AG08396 (cell line): ENCODE measurements at regions not wholly inside any gene's neighbourhood (a gene's known extent, or its start where the extent isn't known, plus 50 kb on each side); places are given as distances from the start of the nearest gene placed in this dataset.
A peak's percentile ranks its signal among the peaks of the same experiment; 100 is the strongest.

ENCODE experiments used
- DNase-seq: peaks from one replicate; pipeline ENCODE4 v3.0.0; 2012; ENCODE audit warnings: low spot score, mixed read lengths

GRCh38 chr6:137434640-137435039 is 59.6 kb downstream of the OLIG3 start:
- DNase-seq, result no peak

GRCh38 chr6:137432054-137432611 is 62.1 kb downstream of the OLIG3 start:
- DNase-seq, result no peak

GRCh38 chr6:137430954-137431353 is 63.2 kb downstream of the OLIG3 start:
- DNase-seq, result no peak

GRCh38 chr6:137427656-137428290 is 66.4 kb downstream of the OLIG3 start:
- no peak for DNase-seq

GRCh38 chr6:137426007-137426689 is 68.0 kb downstream of the OLIG3 start:
- DNase-seq, result no peak

- no peak for DNase-seq
These were observed 69.9 kb downstream of the OLIG3 start for GRCh38 chr6:137424251-137424650.

- no peak for DNase-seq
These were observed 70.6 kb downstream of the OLIG3 start for GRCh38 chr6:137423451-137424168.

- no peak for DNase-seq
These were observed 76.8 kb downstream of the OLIG3 start for GRCh38 chr6:137417396-137417795.

- DNase-seq, result peak; percentile 24
These were observed 77.7 kb downstream of the OLIG3 start for GRCh38 chr6:137416376-137417109.

GRCh38 chr6:137415834-137416190 is 78.4 kb downstream of the OLIG3 start:
- no peak for DNase-seq

- peak; percentile 55 for DNase-seq
These were observed 78.9 kb downstream of the OLIG3 start for GRCh38 chr6:137415127-137415833.

- no peak for DNase-seq
These were observed 79.6 kb downstream of the OLIG3 start for GRCh38 chr6:137414599-137414998.

- no peak for DNase-seq
These were observed 80.7 kb downstream of the OLIG3 start for GRCh38 chr6:137413482-137413881.

GRCh38 chr6:137412562-137412961 is 81.6 kb downstream of the OLIG3 start:
- no peak for DNase-seq

GRCh38 chr6:137409266-137409777 is 84.9 kb downstream of the OLIG3 start:
- DNase-seq, result no peak

- DNase-seq, result no peak
These were observed 86.4 kb downstream of the OLIG3 start for GRCh38 chr6:137407816-137408215.

GRCh38 chr6:137405806-137406205 is 88.4 kb downstream of the OLIG3 start:
- DNase-seq, result no peak

GRCh38 chr6:137403855-137404254 is 90.3 kb downstream of the OLIG3 start:
- no peak for DNase-seq

GRCh38 chr6:137403443-137403842 is 90.8 kb downstream of the OLIG3 start:
- no peak for DNase-seq

GRCh38 chr6:137402143-137402680 is 92.0 kb downstream of the OLIG3 start:
- no peak for DNase-seq

- no peak for DNase-seq
These were observed 93.1 kb downstream of the OLIG3 start for GRCh38 chr6:137401088-137401487.
